ENCODE measurements at regions not wholly inside any gene's neighbourhood (a gene's known extent, or its start where the extent isn't known, plus 50 kb on each side); places are given as distances from the start of the nearest gene placed in this dataset.

GRCh38 chr10:44435196-44435595 is 50.3 kb upstream of the CXCL12 start:
- no peak for DNase-seq

GRCh38 chr10:44436240-44436639 is 51.3 kb upstream of the CXCL12 start:
- no peak for DNase-seq

- DNase-seq, result no peak
These were observed 53.1 kb upstream of the CXCL12 start for GRCh38 chr10:44437840-44438511.

- no peak for DNase-seq
These were observed 54.5 kb upstream of the CXCL12 start for GRCh38 chr10:44439239-44439957.

- DNase-seq, result no peak
These were observed 55.0 kb upstream of the CXCL12 start for GRCh38 chr10:44439958-44440244.

GRCh38 chr10:44457259-44457658 is 72.4 kb upstream of the CXCL12 start:
- DNase-seq, result no peak

GRCh38 chr10:44458671-44459413 is 73.9 kb upstream of the CXCL12 start:
- DNase-seq, result no peak

GRCh38 chr10:44459671-44460070 is 74.8 kb upstream of the CXCL12 start:
- DNase-seq, result no peak

- DNase-seq, result no peak
These were observed 75.5 kb upstream of the CXCL12 start for GRCh38 chr10:44460416-44460815.

- no peak for DNase-seq
These were observed 77.5 kb upstream of the CXCL12 start for GRCh38 chr10:44462338-44462914.

GRCh38 chr10:44463511-44464121 is 78.7 kb upstream of the CXCL12 start:
- DNase-seq, result no peak

GRCh38 chr10:44464503-44464902 is 79.6 kb upstream of the CXCL12 start:
- no peak for DNase-seq

GRCh38 chr10:44465401-44466115 is 80.7 kb upstream of the CXCL12 start:
- no peak for DNase-seq

- no peak for DNase-seq
These were observed 81.3 kb upstream of the CXCL12 start for GRCh38 chr10:44466236-44466635.

GRCh38 chr10:44467090-44467489 is 82.2 kb upstream of the CXCL12 start:
- no peak for DNase-seq

- DNase-seq, result no peak
These were observed 83.0 kb upstream of the CXCL12 start for GRCh38 chr10:44467900-44468299.

GRCh38 chr10:44468525-44468924 is 83.6 kb upstream of the CXCL12 start:
- no peak for DNase-seq

GRCh38 chr10:44468965-44469364 is 84.1 kb upstream of the CXCL12 start:
- no peak for DNase-seq

GRCh38 chr10:44470784-44471183 is 85.9 kb upstream of the CXCL12 start:
- no peak for DNase-seq

- no peak for DNase-seq
These were observed 86.5 kb upstream of the CXCL12 start for GRCh38 chr10:44471410-44471809.

- no peak for DNase-seq
These were observed 88.2 kb upstream of the CXCL12 start for GRCh38 chr10:44473146-44473545.

GRCh38 chr10:44476409-44477045 is 91.6 kb upstream of the CXCL12 start:
- no peak for DNase-seq

All from NCI-H1105 treated with DMSO at 0.1 percent for 48 hours (cell line).